OCI-LY3 (cell line): ENCODE measurements at regions not wholly inside any gene's neighbourhood (a gene's known extent, or its start where the extent isn't known, plus 50 kb on each side); places are given as distances from the start of the nearest gene placed in this dataset.

ENCODE experiments used
- CTCF ChIP-seq: fragments of 200-600, 300-600 bp; sonication (generic); IDR thresholded peaks from 2 replicates; pipeline ENCODE4 v1.5.1; 2014; ENCODE audit warnings: antibody characterized with exemption, low read length, low read depth
- EZH2phosphoT487 ChIP-seq: fragments of 200-600 bp; shearing (Covaris generic); IDR thresholded peaks from 2 replicates; pipeline ENCODE4 v1.6.1; 2018; ENCODE audit warnings: antibody characterized with exemption, mixed run types, low read depth

GRCh38 chr11:10938231-10938630 is 80.4 kb upstream of the ZBED5 start:
- TF ChIP-seq CTCF (no peak), EZH2phosphoT487 (no peak)
